WTC11 (cell line): ENCODE measurements at regions not wholly inside any gene's neighbourhood (a gene's known extent, or its start where the extent isn't known, plus 50 kb on each side); places are given as distances from the start of the nearest gene placed in this dataset.

Source experiments
- ATAC-seq: fragments of 200-7000 bp; cut with Tn5 transposase; 2 replicates; pipeline ENCODE4 v1.10.0; 2021; ENCODE audit warnings: mild to moderate bottlenecking, moderate library complexity
- CTCF ChIA-PET: fragments of 300-600 bp; sonication (Branson Sonifier 250); formaldehyde crosslinking; loops from one replicate; lab custom pipeline; 2021; ENCODE audit warnings: antibody characterized with exemption; lab: Charles Lee
- POLR2A ChIA-PET: fragments of 350-600 bp; sonication (Branson Sonifier 250); formaldehyde crosslinking; loops from one replicate; lab custom pipeline; 2021; ENCODE audit warnings: antibody characterized with exemption; lab: Charles Lee
- DNase-seq: peaks from one replicate; pipeline ENCODE4 v3.0.0; 2021; ENCODE audit warnings: low spot score
- H3K27ac Mint-ChIP-seq: 2 replicates; pipeline ENCODE4 v1.8.0; 2021; ENCODE audit warnings: mixed read lengths
- H3K27me3 Mint-ChIP-seq: 2 replicates; pipeline ENCODE4 v1.8.0; 2021; ENCODE audit warnings: low read depth, mild to moderate bottlenecking, moderate library complexity, mixed read lengths
- H3K36me3 Mint-ChIP-seq: 2 replicates; pipeline ENCODE4 v1.8.0; 2021; ENCODE audit warnings: mixed read lengths
- H3K4me1 Mint-ChIP-seq: 2 replicates; pipeline ENCODE4 v1.8.0; 2022; ENCODE audit warnings: mixed read lengths
- H3K4me3 Mint-ChIP-seq: 2 replicates; pipeline ENCODE4 v1.8.0; 2021; ENCODE audit warnings: mild to moderate bottlenecking, moderate library complexity, mixed read lengths
- H3K9me3 Mint-ChIP-seq: 2 replicates; pipeline ENCODE4 v1.8.0; 2021; ENCODE audit warnings: mixed read lengths
- AR ChIP-seq: fragments of 250-450 bp; sonication (Bioruptor Pico); IDR thresholded peaks from 2 replicates; pipeline ENCODE4 v1.9.0; 2021; ENCODE audit warnings: mild to moderate bottlenecking
- ATF3 ChIP-seq: sonication (generic); formaldehyde crosslinking; conservative IDR thresholded peaks from 2 replicates; pipeline ENCODE4 v1.8.1; 2022; ENCODE audit warnings: mild to moderate bottlenecking, missing genetic modification reagents
- CREB1 ChIP-seq: sonication (generic); formaldehyde crosslinking; IDR thresholded peaks from 2 replicates; pipeline ENCODE4 v1.8.0; 2023; ENCODE audit warnings: mild to moderate bottlenecking, missing genetic modification reagents
- E2F4 ChIP-seq: sonication (generic); formaldehyde crosslinking; IDR thresholded peaks from 2 replicates; pipeline ENCODE4 v1.8.1; 2022; ENCODE audit warnings: low read depth, mild to moderate bottlenecking, moderate library complexity, missing genetic modification reagents, borderline replicate concordance
- ETV6 ChIP-seq: sonication (generic); formaldehyde crosslinking; IDR thresholded peaks from 2 replicates; pipeline ENCODE4 v1.8.1; 2022; ENCODE audit warnings: mild to moderate bottlenecking, missing genetic modification reagents
- GABPB1 ChIP-seq: sonication (generic); formaldehyde crosslinking; IDR thresholded peaks from 2 replicates; pipeline ENCODE4 v1.8.1; 2023; ENCODE audit warnings: mild to moderate bottlenecking, missing genetic modification reagents
- HMGXB4 ChIP-seq: sonication (generic); formaldehyde crosslinking; IDR thresholded peaks from 2 replicates; pipeline ENCODE4 v1.8.1; 2023; ENCODE audit warnings: mild to moderate bottlenecking, moderate library complexity, missing genetic modification reagents
- MAX ChIP-seq: sonication (generic); formaldehyde crosslinking; IDR thresholded peaks from 2 replicates; pipeline ENCODE4 v1.8.0; 2022; ENCODE audit warnings: mild to moderate bottlenecking, missing genetic modification reagents
- MYBL2 ChIP-seq: sonication (generic); formaldehyde crosslinking; IDR thresholded peaks from 2 replicates; pipeline ENCODE4 v1.8.1; 2023; ENCODE audit warnings: mild to moderate bottlenecking, moderate library complexity, missing genetic modification reagents
- NFE2L1 ChIP-seq: sonication (generic); formaldehyde crosslinking; IDR thresholded peaks from 2 replicates; pipeline ENCODE4 v1.8.1; 2023; ENCODE audit warnings: missing genetic modification reagents
- RELA ChIP-seq: sonication (generic); formaldehyde crosslinking; IDR thresholded peaks from 2 replicates; pipeline ENCODE4 v1.8.1; 2022; ENCODE audit warnings: missing genetic modification reagents, mild to moderate bottlenecking, borderline replicate concordance
- TCF7 ChIP-seq: sonication (generic); formaldehyde crosslinking; IDR thresholded peaks from 2 replicates; pipeline ENCODE4 v1.8.0; 2022; ENCODE audit warnings: mild to moderate bottlenecking, low read depth, missing genetic modification reagents, moderate library complexity
- TEAD4 ChIP-seq: sonication (generic); formaldehyde crosslinking; IDR thresholded peaks from 2 replicates; pipeline ENCODE4 v1.8.0; 2022; ENCODE audit warnings: mild to moderate bottlenecking, missing genetic modification reagents
- TP53 ChIP-seq: sonication (generic); formaldehyde crosslinking; IDR thresholded peaks from 2 replicates; pipeline ENCODE4 v1.8.1; 2023; ENCODE audit warnings: mild to moderate bottlenecking, missing genetic modification reagents
- USF2 ChIP-seq: sonication (generic); formaldehyde crosslinking; IDR thresholded peaks from 2 replicates; pipeline ENCODE4 v1.8.1; 2023; ENCODE audit warnings: mild to moderate bottlenecking, missing genetic modification reagents, moderate library complexity
- ZNF423 ChIP-seq: fragments of 250-450 bp; sonication (Bioruptor Pico); IDR thresholded peaks from 2 replicates; pipeline ENCODE4 v2.1.2; 2022; ENCODE audit warnings: mild to moderate bottlenecking, moderate library complexity

- Mint-ChIP-seq H3K4me1 (no peaks in the 10 kb centered on the region), H3K4me3 (no peak overlapping the region), H3K36me3 (no peaks in the 10 kb centered on the region), H3K27ac (no peak overlapping the region), H3K9me3 (no peaks in the 10 kb centered on the region), H3K27me3 (peaks cover 3% of the 10 kb centered on the region)
- ChIA-PET CTCF (interaction anchor here (4.2 kb wide), 1 partner anchor 38 kb away, joined by 14 read pairs; no protein-coding TSS in a partner anchor), POLR2A (no interaction called here)
- DNase-seq (no peak), ATAC-seq (no peak)
- TF ChIP-seq RELA (CRISPR knock-in tag) (no peak), MYBL2 (CRISPR knock-in tag) (no peak), ZNF423 (CRISPR knock-in tag) (no peak), MAX (CRISPR knock-in tag) (no peak), CREB1 (CRISPR knock-in tag) (no peak), NFE2L1 (CRISPR knock-in tag) (no peak), E2F4 (CRISPR knock-in tag) (no peak), TCF7 (CRISPR knock-in tag) (no peak), GABPB1 (CRISPR knock-in tag) (no peak)
These were observed 63.7 kb upstream of the NKX2-2 start for GRCh38 chr20:21577551-21577950.

GRCh38 chr20:21575981-21576740 is 62.3 kb upstream of the NKX2-2 start:
- TF ChIP-seq TP53 (CRISPR knock-in tag) (no peak), AR (CRISPR knock-in tag) (no peak), ATF3 (no peak), ETV6 (CRISPR knock-in tag) (no peak), E2F4 (CRISPR knock-in tag) (no peak), HMGXB4 (CRISPR knock-in tag) (no peak), TEAD4 (CRISPR knock-in tag) (no peak), MYBL2 (CRISPR knock-in tag) (no peak), USF2 (CRISPR knock-in tag) (no peak), CREB1 (CRISPR knock-in tag) (no peak)
- Mint-ChIP-seq H3K4me1 (peaks cover 7% of the 10 kb centered on the region), H3K9me3 (no peaks in the 10 kb centered on the region), H3K36me3 (no peaks in the 10 kb centered on the region), H3K27ac (no peak overlapping the region), H3K27me3 (peaks cover 3% of the 10 kb centered on the region), H3K4me3 (no peak overlapping the region)
- DNase-seq (no peak), ATAC-seq (no peak)
- ChIA-PET POLR2A (no interaction called here), CTCF (interaction anchor here (0.7 to 4.2 kb wide), 5 partner anchors 39 to 143 kb away, joined by 3 to 14 read pairs (median 3); no protein-coding TSS in a partner anchor)
